HFF-Myc (cell line): ENCODE measurements at regions not wholly inside any gene's neighbourhood (a gene's known extent, or its start where the extent isn't known, plus 50 kb on each side); places are given as distances from the start of the nearest gene placed in this dataset.
A peak's percentile ranks its signal among the peaks of the same experiment; 100 is the strongest.
"Not testable (repeated sequence)": the region's sequence is repeated elsewhere in the genome, so short reads cannot be mapped to it uniquely, and the experiment has no call there.

ENCODE experiments used
- DNase-seq: peaks from one replicate; pipeline ENCODE4 v3.0.0-alpha.2; 2011; ENCODE audit warnings: low read depth; ENCODE audit errors: extremely low read depth
- H3K4me3 ChIP-seq: replicated peaks from 2 replicates; pipeline ENCODE4 v1.5.1; 2011; ENCODE audit warnings: low read depth, mild to moderate bottlenecking, control low read depth, low read length
- TF ChIP-seq, protein P1 (sequence below): IDR thresholded peaks from 2 replicates; pipeline ENCODE4 v1.5.1; 2012; ENCODE audit warnings: mild to moderate bottlenecking, low read depth, low read length, control low read depth; ENCODE audit errors: missing control alignments

- TF ChIP-seq, protein P1, sequence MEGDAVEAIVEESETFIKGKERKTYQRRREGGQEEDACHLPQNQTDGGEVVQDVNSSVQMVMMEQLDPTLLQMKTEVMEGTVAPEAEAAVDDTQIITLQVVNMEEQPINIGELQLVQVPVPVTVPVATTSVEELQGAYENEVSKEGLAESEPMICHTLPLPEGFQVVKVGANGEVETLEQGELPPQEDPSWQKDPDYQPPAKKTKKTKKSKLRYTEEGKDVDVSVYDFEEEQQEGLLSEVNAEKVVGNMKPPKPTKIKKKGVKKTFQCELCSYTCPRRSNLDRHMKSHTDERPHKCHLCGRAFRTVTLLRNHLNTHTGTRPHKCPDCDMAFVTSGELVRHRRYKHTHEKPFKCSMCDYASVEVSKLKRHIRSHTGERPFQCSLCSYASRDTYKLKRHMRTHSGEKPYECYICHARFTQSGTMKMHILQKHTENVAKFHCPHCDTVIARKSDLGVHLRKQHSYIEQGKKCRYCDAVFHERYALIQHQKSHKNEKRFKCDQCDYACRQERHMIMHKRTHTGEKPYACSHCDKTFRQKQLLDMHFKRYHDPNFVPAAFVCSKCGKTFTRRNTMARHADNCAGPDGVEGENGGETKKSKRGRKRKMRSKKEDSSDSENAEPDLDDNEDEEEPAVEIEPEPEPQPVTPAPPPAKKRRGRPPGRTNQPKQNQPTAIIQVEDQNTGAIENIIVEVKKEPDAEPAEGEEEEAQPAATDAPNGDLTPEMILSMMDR = no peak
- DNase-seq = no peak
- no peak overlapping the region for H3K4me3 ChIP-seq
Observed at GRCh38 chr12:25682421-25682820, 129.3 kb upstream of the LMNTD1 start.

DNA sequence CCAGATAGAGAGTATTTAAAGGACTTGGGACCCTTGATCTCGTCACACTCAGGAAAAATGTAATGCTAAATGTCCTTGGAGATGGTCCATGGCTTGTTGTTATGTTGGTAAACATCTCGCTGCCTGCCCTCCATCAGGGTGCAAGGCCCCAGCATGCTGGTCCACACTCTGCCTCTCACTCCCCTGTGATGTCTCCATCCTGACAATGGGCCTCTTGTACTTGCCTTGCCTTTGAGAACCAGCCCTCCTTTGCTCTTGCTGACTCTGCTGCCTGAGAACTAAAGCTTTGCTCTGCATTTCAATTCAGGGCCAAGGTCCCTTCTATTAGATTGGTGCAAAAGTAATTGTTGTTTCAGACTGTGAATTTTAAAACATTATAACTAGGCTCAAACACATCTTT lies 131.0 kb upstream of the LMNTD1 start:
- DNase-seq = no peak
- no peak overlapping the region for H3K4me3 ChIP-seq
- TF ChIP-seq, protein P1 = no peak

- H3K4me3 ChIP-seq = no peak overlapping the region
- DNase-seq = no peak
- TF ChIP-seq, protein P1 = no peak
Observed at GRCh38 chr12:25686351-25686750, 133.3 kb upstream of the LMNTD1 start.

DNA sequence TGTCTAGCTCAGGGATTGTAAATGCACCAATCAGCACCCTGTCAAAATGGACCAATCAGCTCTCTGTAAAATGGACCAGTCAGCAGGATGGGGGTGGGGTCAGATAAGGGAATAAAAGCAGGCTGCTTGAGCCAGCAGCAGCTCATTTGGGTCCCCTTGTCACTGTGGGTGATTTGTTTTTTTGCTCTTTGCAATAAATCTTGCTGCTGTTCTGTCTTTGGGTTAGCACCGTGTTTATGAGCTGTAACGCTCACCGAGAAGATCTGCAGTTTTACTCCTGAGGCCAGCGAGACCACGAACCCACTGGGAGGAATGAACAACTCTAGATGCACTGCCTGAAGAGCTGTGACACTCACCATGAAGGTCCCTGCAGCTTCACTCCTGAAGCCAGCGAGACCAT lies 134.1 kb upstream of the LMNTD1 start:
- no peak overlapping the region for H3K4me3 ChIP-seq
- no peak for DNase-seq
- TF ChIP-seq, protein P1 = no peak

DNA sequence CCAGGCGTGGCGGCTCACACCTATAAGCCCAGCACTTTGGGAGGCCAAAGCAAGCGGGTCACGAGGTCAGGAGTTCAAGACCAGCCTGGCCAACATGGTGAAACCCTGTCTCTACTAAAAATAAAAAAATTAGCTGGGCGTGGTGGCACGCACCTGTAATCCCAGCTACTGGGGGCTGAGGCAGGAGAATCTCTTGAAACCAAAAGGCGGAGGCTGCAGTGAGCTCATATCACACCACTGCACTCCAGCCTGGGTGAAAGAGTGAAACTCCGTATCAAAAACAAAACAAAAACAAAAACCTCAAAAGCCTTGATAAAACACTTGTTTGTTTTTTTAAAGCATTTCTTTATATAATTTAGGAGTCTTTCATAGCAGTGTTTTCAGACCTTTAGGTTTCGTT lies 135.8 kb upstream of the LMNTD1 start:
- not testable (repeated sequence) for DNase-seq, H3K4me3 ChIP-seq

GRCh38 chr12:25689996-25690501 lies 137.0 kb upstream of the LMNTD1 start:
- peak; percentile 64 for DNase-seq
- no peak overlapping the region for H3K4me3 ChIP-seq
- TF ChIP-seq, protein P1 = no peak

DNA sequence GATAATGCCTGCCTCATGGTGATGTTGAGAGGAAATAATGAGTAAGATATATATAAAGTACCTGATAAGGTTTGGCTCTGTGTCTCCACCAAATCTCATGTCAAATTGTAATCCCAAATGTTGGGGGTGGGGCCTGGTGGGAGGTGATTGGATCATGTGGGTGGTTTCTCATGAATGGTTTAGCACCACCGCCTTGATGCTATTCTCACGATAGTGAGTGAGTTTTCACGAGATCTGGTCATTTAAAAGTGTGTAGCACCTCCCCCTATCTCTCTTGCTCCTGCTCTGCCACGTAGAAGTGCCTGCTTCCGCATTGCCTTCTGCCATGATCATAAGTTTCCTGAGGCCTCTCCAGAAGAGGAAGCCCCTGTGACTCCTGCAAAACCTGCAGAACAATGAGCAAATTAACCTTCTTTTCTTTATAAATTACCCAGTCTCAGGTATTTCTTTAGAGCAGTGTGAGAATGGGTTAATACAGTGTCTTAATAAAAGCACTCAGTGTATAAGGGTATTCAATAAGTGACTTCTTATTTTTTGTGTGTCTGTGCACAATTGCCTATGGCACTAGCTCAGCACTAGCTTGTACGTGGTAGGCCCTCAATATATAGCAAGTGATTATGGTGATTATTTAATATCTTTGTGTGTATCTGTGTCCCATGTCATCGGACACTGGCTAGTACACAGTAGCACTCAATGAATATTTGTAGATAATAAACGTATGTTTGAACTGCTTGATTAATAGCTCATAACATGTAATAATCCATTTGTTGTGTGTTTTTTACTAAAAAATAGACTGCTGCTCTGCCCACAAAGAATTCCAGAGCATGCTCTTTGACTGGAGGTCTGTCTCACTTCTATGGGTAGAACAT lies 138.1 kb upstream of the LMNTD1 start:
- DNase-seq = no peak
- no peak overlapping the region for H3K4me3 ChIP-seq
- TF ChIP-seq, protein P1 = no peak
